Activated CD8-positive, alpha-beta memory T cell treated with anti-CD3 and anti-CD28 coated beads, Interleukin-2, amount 10 ng/mL, durations not matched to agents 7 days and 5 days (primary cell): ENCODE measurements at regions not wholly inside any gene's neighbourhood (a gene's known extent, or its start where the extent isn't known, plus 50 kb on each side); places are given as distances from the start of the nearest gene placed in this dataset.

Source experiments
- ATAC-seq: fragments of 150-1000 bp; cut with Tn5 transposase; one replicate; pipeline ENCODE4 v1.10.0; 2021; ENCODE audit warnings: moderate library complexity
- CTCF ChIA-PET: fragments of 350-600 bp; sonication (Branson Sonifier 250); formaldehyde crosslinking; loops from one replicate; lab custom pipeline; 2021; ENCODE audit warnings: antibody characterized with exemption; lab: Charles Lee
- DNase-seq: peaks from one replicate; pipeline ENCODE4 v3.0.0-alpha.2; 2020
- H3K27ac Mint-ChIP-seq: one replicate; pipeline ENCODE4 v1.8.0; 2021; ENCODE audit warnings: mild to moderate bottlenecking, mixed read lengths
- H3K27me3 Mint-ChIP-seq: one replicate; pipeline ENCODE4 v1.8.0; 2021; ENCODE audit warnings: mixed read lengths
- H3K36me3 Mint-ChIP-seq: one replicate; pipeline ENCODE4 v1.8.0; 2021; ENCODE audit warnings: mild to moderate bottlenecking, mixed read lengths
- H3K4me1 Mint-ChIP-seq: one replicate; pipeline ENCODE4 v1.8.0; 2021; ENCODE audit warnings: mixed read lengths
- H3K4me3 Mint-ChIP-seq: one replicate; pipeline ENCODE4 v1.8.0; 2021; ENCODE audit warnings: mild to moderate bottlenecking, moderate library complexity, mixed read lengths
- H3K9me3 Mint-ChIP-seq: one replicate; pipeline ENCODE4 v1.8.0; 2022; ENCODE audit warnings: low read depth, mixed read lengths

- Mint-ChIP-seq H3K27me3 (peaks cover 6% of the 10 kb centered on the region), H3K4me3 (no peak overlapping the region), H3K9me3 (no peaks in the 10 kb centered on the region), H3K4me1 (peaks cover 3% of the 10 kb centered on the region), H3K27ac (no peak overlapping the region), H3K36me3 (no peaks in the 10 kb centered on the region)
- DNase-seq, result peak; percentile 77
- peak; percentile 91 for ATAC-seq
- CTCF ChIA-PET, result interaction anchor here (0.6 to 2.1 kb wide), 11 partner anchors 9 to 794 kb away, joined by 3 to 14 read pairs (median 3); no protein-coding TSS in a partner anchor
Observed at GRCh38 chr2:57759822-57760300, 286.7 kb upstream of the VRK2 start.

- DNase-seq (peak; percentile 43), ATAC-seq (peak; percentile 33)
- no peaks in the 10 kb centered on the region for H3K9me3 Mint-ChIP-seq
- CTCF ChIA-PET, result interaction anchor here (0.7 to 2.1 kb wide), 8 partner anchors 9 to 793 kb away, joined by 3 to 14 read pairs (median 3); no protein-coding TSS in a partner anchor
- no peaks in the 10 kb centered on the region for H3K36me3 Mint-ChIP-seq
- H3K4me3 Mint-ChIP-seq, result no peak overlapping the region
- H3K27ac Mint-ChIP-seq, result no peak overlapping the region
- H3K4me1 Mint-ChIP-seq, result peaks cover 3% of the 10 kb centered on the region
- peaks cover 6% of the 10 kb centered on the region for H3K27me3 Mint-ChIP-seq
Observed at GRCh38 chr2:57760381-57760801, 286.2 kb upstream of the VRK2 start.

DNA sequence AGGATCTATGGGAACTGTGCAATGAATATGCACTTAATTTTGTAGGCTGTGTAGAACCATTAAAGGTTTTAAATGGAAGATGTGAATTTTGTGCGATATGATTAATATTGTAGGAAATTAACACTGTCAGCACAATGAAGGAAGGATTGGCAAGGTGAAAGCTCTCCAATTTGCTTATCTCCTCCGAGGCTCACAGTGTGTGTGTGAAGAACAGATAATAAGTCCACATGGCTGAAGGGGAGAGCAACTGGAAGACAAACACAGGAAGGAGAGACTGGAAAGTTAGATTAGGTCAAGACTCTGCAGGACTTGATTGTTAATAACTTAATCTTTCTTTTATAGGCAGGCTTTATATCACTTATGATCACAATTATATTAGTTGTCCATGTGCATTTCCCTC is 269.7 kb upstream of the VRK2 start:
- CTCF ChIA-PET, result interaction anchor here (1.6 kb wide), 1 partner anchor 17 kb away, joined by 3 read pairs; no protein-coding TSS in a partner anchor
- Mint-ChIP-seq H3K27me3 (no peaks in the 10 kb centered on the region), H3K9me3 (no peaks in the 10 kb centered on the region), H3K27ac (no peak overlapping the region), H3K36me3 (no peaks in the 10 kb centered on the region), H3K4me3 (no peak overlapping the region), H3K4me1 (no peaks in the 10 kb centered on the region)
- no peak for DNase-seq
- no peak for ATAC-seq

GRCh38 chr2:57782587-57782986 is 264.0 kb upstream of the VRK2 start:
- no peaks in the 10 kb centered on the region for H3K27me3 Mint-ChIP-seq
- DNase-seq (no peak), ATAC-seq (no peak)
- CTCF ChIA-PET, result no interaction called here
- H3K9me3 Mint-ChIP-seq, result no peaks in the 10 kb centered on the region
- no peaks in the 10 kb centered on the region for H3K4me1 Mint-ChIP-seq
- H3K4me3 Mint-ChIP-seq, result no peak overlapping the region
- H3K36me3 Mint-ChIP-seq, result no peaks in the 10 kb centered on the region
- H3K27ac Mint-ChIP-seq, result no peak overlapping the region

GRCh38 chr2:57793310-57793709 is 253.3 kb upstream of the VRK2 start:
- H3K9me3 Mint-ChIP-seq, result no peaks in the 10 kb centered on the region
- CTCF ChIA-PET, result interaction anchor here (0.9 kb wide), 1 partner anchor 34 kb away, joined by 3 read pairs; no protein-coding TSS in a partner anchor
- no peaks in the 10 kb centered on the region for H3K36me3 Mint-ChIP-seq
- ATAC-seq (no peak), DNase-seq (no peak)
- no peak overlapping the region for H3K27ac Mint-ChIP-seq
- no peak overlapping the region for H3K4me3 Mint-ChIP-seq
- H3K4me1 Mint-ChIP-seq, result no peaks in the 10 kb centered on the region
- peaks cover under 1% of the 10 kb centered on the region for H3K27me3 Mint-ChIP-seq

GRCh38 chr2:57796527-57796926 is 250.1 kb upstream of the VRK2 start:
- Mint-ChIP-seq H3K27me3 (no peaks in the 10 kb centered on the region), H3K9me3 (peaks cover 2% of the 10 kb centered on the region), H3K27ac (no peak overlapping the region), H3K36me3 (no peaks in the 10 kb centered on the region), H3K4me1 (no peaks in the 10 kb centered on the region), H3K4me3 (no peak overlapping the region)
- ATAC-seq (no peak), DNase-seq (no peak)
- CTCF ChIA-PET, result no interaction called here

DNA sequence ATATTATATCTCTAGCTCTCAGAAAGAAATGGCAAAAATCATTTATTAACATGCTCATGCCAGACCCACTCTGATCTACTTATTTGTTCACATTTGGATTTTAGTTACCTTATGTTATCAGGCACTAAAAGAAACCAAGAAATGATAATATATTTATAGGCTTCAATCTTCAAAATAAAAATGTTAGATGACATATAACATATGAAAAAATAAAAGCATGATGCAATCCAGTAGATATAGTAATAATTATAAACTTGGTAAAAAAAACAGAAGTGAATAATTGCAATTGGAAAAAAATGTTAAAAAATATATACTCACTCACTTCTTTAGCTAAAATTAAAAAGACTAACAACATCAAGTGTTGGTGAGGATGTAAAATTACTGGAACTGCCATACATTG is 248.3 kb upstream of the VRK2 start:
- Mint-ChIP-seq H3K27ac (no peak overlapping the region), H3K4me1 (no peaks in the 10 kb centered on the region), H3K36me3 (no peaks in the 10 kb centered on the region), H3K4me3 (no peak overlapping the region), H3K27me3 (no peaks in the 10 kb centered on the region), H3K9me3 (peaks cover 2% of the 10 kb centered on the region)
- DNase-seq (no peak), ATAC-seq (no peak)
- CTCF ChIA-PET, result no interaction called here

DNA sequence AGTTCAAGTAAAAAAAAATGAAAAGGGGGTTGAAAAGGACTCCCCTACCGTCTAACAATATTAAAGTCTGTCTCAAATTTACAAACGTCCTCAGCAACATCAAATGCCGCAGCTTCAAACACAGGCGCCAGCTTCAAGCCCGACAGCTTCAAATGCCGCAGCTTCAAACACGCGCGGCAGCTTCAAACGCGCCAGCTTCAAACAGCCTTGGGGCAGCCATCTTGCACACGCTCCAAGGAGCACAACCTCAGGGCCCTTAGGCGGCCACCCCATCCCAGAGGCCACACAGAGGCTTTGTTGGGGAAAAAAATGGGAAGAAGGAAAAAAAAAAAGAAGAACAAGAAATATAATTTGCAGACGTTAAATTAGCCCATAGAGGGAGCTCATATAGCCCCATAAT is 244.4 kb upstream of the VRK2 start:
- Mint-ChIP-seq H3K36me3 (no peaks in the 10 kb centered on the region), H3K27ac (no peak overlapping the region), H3K9me3 (peaks cover 2% of the 10 kb centered on the region), H3K4me3 (no peak overlapping the region), H3K4me1 (no peaks in the 10 kb centered on the region), H3K27me3 (no peaks in the 10 kb centered on the region)
- DNase-seq, result no peak
- no peak for ATAC-seq
- CTCF ChIA-PET, result no interaction called here

DNA sequence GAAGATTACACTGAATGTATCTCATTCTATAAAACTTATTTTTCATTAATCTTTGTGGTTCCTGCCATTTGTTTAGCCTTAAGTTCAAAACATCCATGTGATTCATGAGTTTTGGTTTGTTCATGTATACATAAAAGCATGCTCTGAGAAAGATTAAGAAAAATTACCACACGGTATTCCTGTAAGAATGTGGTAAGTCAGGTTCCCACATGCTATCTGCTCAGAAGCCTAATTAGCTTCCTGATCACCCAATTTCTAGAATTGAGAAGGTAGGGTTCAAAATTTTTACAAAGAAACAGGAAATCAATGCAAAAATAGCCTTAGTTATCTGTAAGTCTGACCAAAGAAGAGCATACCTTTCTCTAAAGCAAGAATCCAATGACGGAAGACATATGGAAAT is 241.6 kb upstream of the VRK2 start:
- no peak for ATAC-seq
- Mint-ChIP-seq H3K9me3 (no peaks in the 10 kb centered on the region), H3K4me3 (no peak overlapping the region), H3K27me3 (no peaks in the 10 kb centered on the region), H3K36me3 (no peaks in the 10 kb centered on the region), H3K4me1 (no peaks in the 10 kb centered on the region), H3K27ac (no peak overlapping the region)
- CTCF ChIA-PET, result no interaction called here
- no peak for DNase-seq

GRCh38 chr2:57806449-57806968 is 240.1 kb upstream of the VRK2 start:
- H3K27me3 Mint-ChIP-seq, result no peaks in the 10 kb centered on the region
- H3K27ac Mint-ChIP-seq, result no peak overlapping the region
- no peaks in the 10 kb centered on the region for H3K4me1 Mint-ChIP-seq
- H3K4me3 Mint-ChIP-seq, result no peak overlapping the region
- H3K36me3 Mint-ChIP-seq, result no peaks in the 10 kb centered on the region
- ATAC-seq (no peak), DNase-seq (no peak)
- no peaks in the 10 kb centered on the region for H3K9me3 Mint-ChIP-seq
- CTCF ChIA-PET, result no interaction called here

- ATAC-seq (no peak), DNase-seq (no peak)
- Mint-ChIP-seq H3K4me1 (no peaks in the 10 kb centered on the region), H3K4me3 (no peak overlapping the region), H3K9me3 (no peaks in the 10 kb centered on the region), H3K27ac (no peak overlapping the region), H3K36me3 (no peaks in the 10 kb centered on the region), H3K27me3 (no peaks in the 10 kb centered on the region)
- CTCF ChIA-PET, result no interaction called here
Observed at GRCh38 chr2:57809230-57809629, 237.4 kb upstream of the VRK2 start.

- Mint-ChIP-seq H3K4me3 (no peak overlapping the region), H3K27me3 (no peaks in the 10 kb centered on the region), H3K27ac (no peak overlapping the region), H3K9me3 (no peaks in the 10 kb centered on the region), H3K4me1 (no peaks in the 10 kb centered on the region), H3K36me3 (no peaks in the 10 kb centered on the region)
- CTCF ChIA-PET, result no interaction called here
- ATAC-seq (no peak), DNase-seq (no peak)
Observed at GRCh38 chr2:57821088-57821487, 225.5 kb upstream of the VRK2 start.

- no peak for DNase-seq
- H3K4me3 Mint-ChIP-seq, result no peak overlapping the region
- H3K9me3 Mint-ChIP-seq, result peaks cover 2% of the 10 kb centered on the region
- CTCF ChIA-PET, result no interaction called here
- H3K36me3 Mint-ChIP-seq, result no peaks in the 10 kb centered on the region
- no peaks in the 10 kb centered on the region for H3K27me3 Mint-ChIP-seq
- H3K4me1 Mint-ChIP-seq, result no peaks in the 10 kb centered on the region
- no peak overlapping the region for H3K27ac Mint-ChIP-seq
- ATAC-seq, result no peak
Observed at GRCh38 chr2:57828221-57828620, 218.4 kb upstream of the VRK2 start.

- ATAC-seq (no peak), DNase-seq (no peak)
- no peaks in the 10 kb centered on the region for H3K9me3 Mint-ChIP-seq
- CTCF ChIA-PET, result no interaction called here
- no peaks in the 10 kb centered on the region for H3K27me3 Mint-ChIP-seq
- no peak overlapping the region for H3K27ac Mint-ChIP-seq
- no peaks in the 10 kb centered on the region for H3K4me1 Mint-ChIP-seq
- H3K4me3 Mint-ChIP-seq, result no peak overlapping the region
- H3K36me3 Mint-ChIP-seq, result no peaks in the 10 kb centered on the region
Observed at GRCh38 chr2:57834666-57835065, 211.9 kb upstream of the VRK2 start.
